ENCODE measurements at regions not wholly inside any gene's neighbourhood (a gene's known extent, or its start where the extent isn't known, plus 50 kb on each side); places are given as distances from the start of the nearest gene placed in this dataset.

DNA sequence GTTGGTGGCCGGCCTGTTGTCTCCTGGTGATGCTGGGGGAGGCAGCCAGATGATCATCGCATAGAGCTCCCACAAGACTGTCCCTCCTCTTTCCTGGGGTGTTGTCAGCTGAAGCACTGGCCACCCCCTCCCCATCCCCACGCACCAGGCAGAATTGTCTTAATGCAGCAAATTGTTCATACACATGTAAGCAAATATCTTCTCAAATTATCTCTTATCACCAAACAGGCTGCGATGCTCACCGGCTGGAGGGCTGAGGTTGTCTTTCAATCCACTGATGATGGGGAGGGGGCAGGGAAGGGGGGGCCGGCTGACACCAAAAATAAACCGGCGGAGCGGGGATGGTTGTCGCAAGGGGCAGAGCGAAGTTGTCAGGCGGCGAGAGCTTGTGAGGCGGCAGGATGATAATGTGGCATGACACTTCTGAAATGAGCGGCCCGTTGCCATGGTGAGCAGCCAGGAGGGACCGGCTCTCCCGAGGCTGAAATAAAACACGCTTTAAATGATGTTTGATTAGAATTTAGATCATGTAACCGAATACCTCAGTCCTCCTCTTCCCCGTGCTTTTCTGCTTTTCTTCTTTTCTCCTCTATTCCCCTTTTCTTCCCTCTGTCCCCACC lies 59.8 kb downstream of the MRM1 start:
- H3K36me3 ChIP-seq, result no peaks in the 10 kb centered on the region
- TF ChIP-seq EP300 (IDR thresholded peaks at IDR 0.05), result no peak
- TF ChIP-seq, protein P1, sequence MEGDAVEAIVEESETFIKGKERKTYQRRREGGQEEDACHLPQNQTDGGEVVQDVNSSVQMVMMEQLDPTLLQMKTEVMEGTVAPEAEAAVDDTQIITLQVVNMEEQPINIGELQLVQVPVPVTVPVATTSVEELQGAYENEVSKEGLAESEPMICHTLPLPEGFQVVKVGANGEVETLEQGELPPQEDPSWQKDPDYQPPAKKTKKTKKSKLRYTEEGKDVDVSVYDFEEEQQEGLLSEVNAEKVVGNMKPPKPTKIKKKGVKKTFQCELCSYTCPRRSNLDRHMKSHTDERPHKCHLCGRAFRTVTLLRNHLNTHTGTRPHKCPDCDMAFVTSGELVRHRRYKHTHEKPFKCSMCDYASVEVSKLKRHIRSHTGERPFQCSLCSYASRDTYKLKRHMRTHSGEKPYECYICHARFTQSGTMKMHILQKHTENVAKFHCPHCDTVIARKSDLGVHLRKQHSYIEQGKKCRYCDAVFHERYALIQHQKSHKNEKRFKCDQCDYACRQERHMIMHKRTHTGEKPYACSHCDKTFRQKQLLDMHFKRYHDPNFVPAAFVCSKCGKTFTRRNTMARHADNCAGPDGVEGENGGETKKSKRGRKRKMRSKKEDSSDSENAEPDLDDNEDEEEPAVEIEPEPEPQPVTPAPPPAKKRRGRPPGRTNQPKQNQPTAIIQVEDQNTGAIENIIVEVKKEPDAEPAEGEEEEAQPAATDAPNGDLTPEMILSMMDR (IDR thresholded peaks at IDR 0.05), result no peak
- TF ChIP-seq POLR2A (IDR thresholded peaks at IDR 0.05), result no peak
- H3K4me1 ChIP-seq, result peaks cover 0 to 9% (median 7%) of the 10 kb centered on the region in 4 donors
- 43 to 50% methylated on average over 21 of the region's 21 CpGs for WGBS, 2 donors
- no peaks in the 10 kb centered on the region for H3K9me3 ChIP-seq
- H3K27me3 ChIP-seq, result peaks cover 0 to 70% of the 10 kb centered on the region in 2 donors
- no peak overlapping the region for H3K4me3 ChIP-seq
- H3K27ac ChIP-seq, result no peak overlapping the region
- no peak for DNase-seq (ENCODE audit: low spot score in 2 of 2)

DNA sequence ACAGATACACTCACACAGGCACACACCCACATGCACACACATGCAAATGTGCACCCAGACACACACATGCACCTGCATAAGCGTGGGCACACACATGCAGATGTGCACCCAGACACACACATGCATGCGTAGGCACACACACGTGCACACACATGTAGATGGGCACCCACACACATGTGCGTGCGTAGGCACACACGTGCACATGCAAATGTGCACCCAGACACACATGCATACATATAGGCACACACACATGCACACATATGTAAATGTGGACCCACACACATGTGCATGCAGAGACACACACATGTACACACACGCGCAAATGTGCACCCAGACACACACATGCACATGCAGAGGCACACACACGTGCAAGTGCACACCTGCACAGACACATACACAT lies 60.3 kb downstream of the MRM1 start:
- H3K27ac ChIP-seq, result no peak overlapping the region
- H3K4me1 ChIP-seq, result peaks cover 0 to 9% (median 7%) of the 10 kb centered on the region in 4 donors
- no peak for DNase-seq (ENCODE audit: low spot score in 2 of 2)
- TF ChIP-seq, protein P1 (IDR thresholded peaks at IDR 0.05), result no peak
- no peak for TF ChIP-seq EP300 (IDR thresholded peaks at IDR 0.05)
- TF ChIP-seq POLR2A (IDR thresholded peaks at IDR 0.05), result no peak
- H3K9me3 ChIP-seq, result no peaks in the 10 kb centered on the region
- H3K27me3 ChIP-seq, result peaks cover 0 to 64% of the 10 kb centered on the region in 2 donors
- 81 to 94% methylated on average over 8 to 9 of the region's 9 CpGs for WGBS, 2 donors
- no peak overlapping the region for H3K4me3 ChIP-seq
- H3K36me3 ChIP-seq, result no peaks in the 10 kb centered on the region

DNA sequence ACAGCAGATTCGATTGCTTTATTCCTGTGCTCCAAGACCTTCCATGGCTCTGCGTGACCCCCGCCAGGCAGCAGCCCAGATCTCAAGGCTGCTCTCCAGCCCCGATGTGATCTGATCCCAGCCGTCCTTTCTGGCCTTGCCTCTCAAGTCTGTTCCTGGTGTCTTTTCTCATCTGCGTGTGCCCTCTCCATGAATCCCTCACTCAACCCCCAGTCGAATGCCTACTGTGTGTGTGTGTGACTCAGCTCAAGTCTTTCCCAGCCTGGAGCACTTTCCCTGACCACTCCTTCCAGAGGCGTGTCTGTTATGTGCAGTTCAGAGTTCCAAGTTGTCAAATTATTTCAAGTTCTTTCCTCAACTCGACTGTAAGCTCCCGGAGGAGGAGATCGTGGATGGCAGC lies 64.0 kb downstream of the MRM1 start:
- Histone ChIP-seq H3K9me3 (no peaks in the 10 kb centered on the region), H3K27ac (no peak overlapping the region), H3K4me1 (no peaks in the 10 kb centered on the region), H3K27me3 (peaks cover 0 to 29% of the 10 kb centered on the region in 2 donors), H3K4me3 (no peak overlapping the region), H3K36me3 (no peaks in the 10 kb centered on the region)
- DNase-seq (ENCODE audit: low spot score in 2 of 2), result no peak
- TF ChIP-seq EP300 (IDR thresholded peaks at IDR 0.05) (no peak), POLR2A (IDR thresholded peaks at IDR 0.05) (no peak)
- TF ChIP-seq, protein P1 (IDR thresholded peaks at IDR 0.05), result no peak
- 62% methylated on average over 11 of the region's 11 CpGs for WGBS, 2 donors

DNA sequence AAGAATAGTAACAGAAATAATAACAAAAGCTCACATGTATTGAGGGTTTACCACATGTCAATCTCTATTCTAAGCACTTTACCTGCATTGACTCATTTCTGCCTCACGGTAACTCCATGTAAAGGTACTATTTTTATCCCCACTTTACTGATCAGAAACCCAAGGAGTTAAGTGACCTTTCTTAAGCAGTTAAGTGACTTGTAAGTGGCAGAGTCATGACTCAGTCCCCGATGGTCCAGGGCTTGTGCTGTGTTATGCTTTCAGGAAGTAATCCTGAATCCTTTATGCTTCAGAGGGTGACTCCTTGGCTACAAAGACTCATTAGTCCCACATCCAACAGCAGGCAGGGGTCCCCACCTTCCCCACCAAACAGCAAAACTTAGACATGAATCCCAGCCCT lies 66.5 kb downstream of the MRM1 start:
- no peak for DNase-seq (ENCODE audit: low spot score in 2 of 2)
- TF ChIP-seq POLR2A (IDR thresholded peaks at IDR 0.05) (no peak), EP300 (IDR thresholded peaks at IDR 0.05) (no peak)
- TF ChIP-seq, protein P1 (IDR thresholded peaks at IDR 0.05), result no peak
- 60 to 64% methylated on average over 2 of the region's 2 CpGs for WGBS, 2 donors
- H3K27me3 ChIP-seq, result peaks cover 0 to 7% of the 10 kb centered on the region in 2 donors
- no peaks in the 10 kb centered on the region for H3K36me3 ChIP-seq
- no peak overlapping the region for H3K27ac ChIP-seq
- no peaks in the 10 kb centered on the region for H3K9me3 ChIP-seq
- H3K4me3 ChIP-seq, result no peak overlapping the region
- no peaks in the 10 kb centered on the region for H3K4me1 ChIP-seq

DNA sequence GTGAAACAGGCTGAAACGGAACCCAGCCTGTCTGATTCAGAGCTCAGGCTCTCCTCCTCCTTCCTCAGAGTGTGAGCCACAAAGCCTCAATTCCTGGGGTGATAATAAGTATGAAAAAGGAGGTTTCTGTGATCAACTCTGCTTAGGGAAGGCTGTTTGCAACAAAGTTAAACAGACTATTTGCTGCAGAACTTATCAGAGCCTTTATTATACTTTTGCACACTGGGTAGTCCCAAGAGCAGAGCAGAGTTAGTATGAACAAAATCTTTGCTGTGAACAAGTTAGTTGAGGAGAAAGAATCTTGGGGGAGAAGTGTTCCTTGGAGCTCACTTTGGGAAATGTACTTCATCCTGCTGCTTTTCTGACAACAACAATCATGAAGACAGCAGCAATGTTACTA lies 67.4 kb downstream of the MRM1 start:
- no peaks in the 10 kb centered on the region for H3K36me3 ChIP-seq

More for the DNA sequence above, 67.4 kb downstream of the MRM1 start:
- TF ChIP-seq POLR2A (IDR thresholded peaks at IDR 0.05) (no peak), EP300 (IDR thresholded peaks at IDR 0.05) (no peak)
- TF ChIP-seq, protein P1 (IDR thresholded peaks at IDR 0.05), result no peak
- no peak for DNase-seq (ENCODE audit: low spot score in 2 of 2)
- Histone ChIP-seq H3K27me3 (peaks cover 0 to 3% of the 10 kb centered on the region in 2 donors), H3K9me3 (no peaks in the 10 kb centered on the region), H3K4me1 (no peaks in the 10 kb centered on the region), H3K4me3 (no peak overlapping the region), H3K27ac (no peak overlapping the region)
- 67 to 79% methylated on average over 1 of the region's 1 CpG for WGBS, 2 donors

Measured in tibial nerve (tissue), 4 donors.